ENCODE measurements at regions not wholly inside any gene's neighbourhood (a gene's known extent, or its start where the extent isn't known, plus 50 kb on each side); places are given as distances from the start of the nearest gene placed in this dataset.

DNA sequence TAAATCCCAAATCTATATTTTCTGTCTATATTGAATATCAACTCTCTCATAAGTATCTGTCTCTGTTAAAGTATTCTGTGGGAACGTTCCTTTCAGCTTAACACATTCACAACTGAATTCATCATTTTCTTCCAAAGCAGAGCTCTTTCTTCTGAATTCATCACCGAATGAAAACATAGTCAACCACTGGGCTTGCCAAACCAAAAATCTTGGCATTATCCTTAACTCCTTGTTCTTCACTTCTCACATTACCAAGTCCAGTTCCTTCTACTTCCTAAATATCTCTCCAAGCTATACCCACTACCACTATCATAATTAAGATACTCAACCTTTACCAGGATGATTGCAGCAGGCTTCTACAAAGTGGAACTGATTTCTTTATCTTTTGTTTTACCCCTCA lies 559.8 kb downstream of the MAT2B start:
- no peak overlapping the region for H3K4me3 ChIP-seq (replicated peaks; ENCODE audit: low read depth, low read length)
- no peak for DNase-seq (ENCODE audit: extremely low read depth, low read depth)
- TF ChIP-seq, protein P1, sequence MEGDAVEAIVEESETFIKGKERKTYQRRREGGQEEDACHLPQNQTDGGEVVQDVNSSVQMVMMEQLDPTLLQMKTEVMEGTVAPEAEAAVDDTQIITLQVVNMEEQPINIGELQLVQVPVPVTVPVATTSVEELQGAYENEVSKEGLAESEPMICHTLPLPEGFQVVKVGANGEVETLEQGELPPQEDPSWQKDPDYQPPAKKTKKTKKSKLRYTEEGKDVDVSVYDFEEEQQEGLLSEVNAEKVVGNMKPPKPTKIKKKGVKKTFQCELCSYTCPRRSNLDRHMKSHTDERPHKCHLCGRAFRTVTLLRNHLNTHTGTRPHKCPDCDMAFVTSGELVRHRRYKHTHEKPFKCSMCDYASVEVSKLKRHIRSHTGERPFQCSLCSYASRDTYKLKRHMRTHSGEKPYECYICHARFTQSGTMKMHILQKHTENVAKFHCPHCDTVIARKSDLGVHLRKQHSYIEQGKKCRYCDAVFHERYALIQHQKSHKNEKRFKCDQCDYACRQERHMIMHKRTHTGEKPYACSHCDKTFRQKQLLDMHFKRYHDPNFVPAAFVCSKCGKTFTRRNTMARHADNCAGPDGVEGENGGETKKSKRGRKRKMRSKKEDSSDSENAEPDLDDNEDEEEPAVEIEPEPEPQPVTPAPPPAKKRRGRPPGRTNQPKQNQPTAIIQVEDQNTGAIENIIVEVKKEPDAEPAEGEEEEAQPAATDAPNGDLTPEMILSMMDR (IDR thresholded peaks at IDR 0.05; ENCODE audit: low read depth, low read length, missing control alignments), result no peak

DNA sequence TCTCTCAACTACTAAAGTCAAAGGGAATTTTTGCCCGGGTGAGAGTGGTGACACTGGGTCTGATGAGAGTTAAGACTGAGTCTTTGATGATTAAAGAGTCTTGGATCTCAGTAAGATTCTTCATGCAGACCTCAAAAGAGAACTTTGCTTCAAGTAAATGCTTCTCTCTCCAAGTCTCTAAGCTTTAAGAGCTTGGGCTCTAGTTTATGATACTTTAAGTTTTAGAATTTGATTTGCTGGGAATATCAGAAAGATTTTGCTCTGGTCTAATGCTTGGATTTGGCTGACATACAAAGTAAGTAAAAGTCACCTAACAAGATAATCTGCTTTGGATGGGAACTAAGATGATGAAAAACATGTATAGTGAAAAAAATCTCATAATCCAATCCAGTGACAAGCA lies 566.3 kb downstream of the MAT2B start:
- no peak for DNase-seq (ENCODE audit: extremely low read depth, low read depth)
- no peak overlapping the region for H3K4me3 ChIP-seq (replicated peaks; ENCODE audit: low read depth, low read length)
- TF ChIP-seq, protein P1 (IDR thresholded peaks at IDR 0.05; ENCODE audit: low read depth, low read length, missing control alignments), result no peak

GRCh38 chr5:164073081-164073480 lies 567.7 kb downstream of the MAT2B start:
- TF ChIP-seq, protein P1 (IDR thresholded peaks at IDR 0.05; ENCODE audit: low read depth, low read length, missing control alignments), result no peak
- no peak for DNase-seq (ENCODE audit: extremely low read depth, low read depth)

GRCh38 chr5:164076556-164076955 lies 571.1 kb downstream of the MAT2B start:
- no peak overlapping the region for H3K4me3 ChIP-seq (replicated peaks; ENCODE audit: low read depth, low read length)
- TF ChIP-seq, protein P1 (IDR thresholded peaks at IDR 0.05; ENCODE audit: low read depth, low read length, missing control alignments), result no peak
- no peak for DNase-seq (ENCODE audit: extremely low read depth, low read depth)

More at GRCh38 chr5:164073081-164073480, 567.7 kb downstream of the MAT2B start:
- no peak overlapping the region for H3K4me3 ChIP-seq (replicated peaks; ENCODE audit: low read depth, low read length)

- no peak overlapping the region for H3K4me3 ChIP-seq (replicated peaks; ENCODE audit: low read depth, low read length)
- no peak for DNase-seq (ENCODE audit: extremely low read depth, low read depth)
- TF ChIP-seq, protein P1 (IDR thresholded peaks at IDR 0.05; ENCODE audit: low read depth, low read length, missing control alignments), result no peak
Measured at GRCh38 chr5:164090358-164090757, 584.9 kb downstream of the MAT2B start.

- TF ChIP-seq, protein P1 (IDR thresholded peaks at IDR 0.05; ENCODE audit: low read depth, low read length, missing control alignments), result no peak
- DNase-seq (ENCODE audit: extremely low read depth, low read depth), result no peak
- no peak overlapping the region for H3K4me3 ChIP-seq (replicated peaks; ENCODE audit: low read depth, low read length)
Measured at GRCh38 chr5:164091836-164092235, 586.4 kb downstream of the MAT2B start.

- no peak for DNase-seq (ENCODE audit: extremely low read depth, low read depth)
- H3K4me3 ChIP-seq (replicated peaks; ENCODE audit: low read depth, low read length), result no peak overlapping the region
- TF ChIP-seq, protein P1 (IDR thresholded peaks at IDR 0.05; ENCODE audit: low read depth, low read length, missing control alignments), result no peak
Measured at GRCh38 chr5:164094291-164094690, 588.9 kb downstream of the MAT2B start.
